ENCODE measurements at regions not wholly inside any gene's neighbourhood (a gene's known extent, or its start where the extent isn't known, plus 50 kb on each side); places are given as distances from the start of the nearest gene placed in this dataset.

- DNase-seq = peak; percentile 75 to 98 (median 94)
Measured at GRCh38 chr6:71420693-71421328, 132.2 kb downstream of the OGFRL1 start.

- DNase-seq = no peak
Measured at GRCh38 chr6:71421611-71422010, 133.0 kb downstream of the OGFRL1 start.

GRCh38 chr6:71430018-71430417 lies 141.4 kb downstream of the OGFRL1 start:
- DNase-seq = no peak

- DNase-seq = no peak
Measured at GRCh38 chr6:71433441-71433840, 144.8 kb downstream of the OGFRL1 start.

GRCh38 chr6:71444222-71444621 lies 155.6 kb downstream of the OGFRL1 start:
- no peak for DNase-seq

GRCh38 chr6:71446057-71446456 lies 157.4 kb downstream of the OGFRL1 start:
- peak in 4 of 56 donors; percentile 0 to 1 (median 1) for DNase-seq

GRCh38 chr6:71446470-71446869 lies 157.9 kb downstream of the OGFRL1 start:
- DNase-seq = no peak

- DNase-seq = no peak
Measured at GRCh38 chr6:71452697-71453370, 164.2 kb downstream of the OGFRL1 start.

- DNase-seq = no peak
Measured at GRCh38 chr6:71453371-71453706, 164.7 kb downstream of the OGFRL1 start.

GRCh38 chr6:71454056-71454455 lies 165.4 kb downstream of the OGFRL1 start:
- no peak for DNase-seq

- no peak for DNase-seq
Measured at GRCh38 chr6:71457929-71458328, 169.3 kb downstream of the OGFRL1 start.

GRCh38 chr6:71459162-71459561 lies 170.6 kb downstream of the OGFRL1 start:
- no peak for DNase-seq

- DNase-seq = no peak
Measured at GRCh38 chr6:71460933-71461332, 172.3 kb downstream of the OGFRL1 start.

GRCh38 chr6:71463061-71463460 lies 174.4 kb downstream of the OGFRL1 start:
- no peak for DNase-seq

- DNase-seq = no peak
Measured at GRCh38 chr6:71465096-71465495, 176.5 kb downstream of the OGFRL1 start.

GRCh38 chr6:71466362-71466761 lies 177.8 kb downstream of the OGFRL1 start:
- no peak for DNase-seq

GRCh38 chr6:71468038-71468437 lies 179.4 kb downstream of the OGFRL1 start:
- DNase-seq = no peak

GRCh38 chr6:71468841-71469700 lies 180.5 kb downstream of the OGFRL1 start:
- DNase-seq = peak in 1 of 56 donors; percentile 17

GRCh38 chr6:71471718-71472117 lies 183.1 kb downstream of the OGFRL1 start:
- no peak for DNase-seq

GRCh38 chr6:71473926-71474325 lies 185.3 kb downstream of the OGFRL1 start:
- DNase-seq = no peak

GRCh38 chr6:71474942-71475341 lies 186.3 kb downstream of the OGFRL1 start:
- DNase-seq = no peak

GRCh38 chr6:71476371-71476770 lies 187.8 kb downstream of the OGFRL1 start:
- no peak for DNase-seq

Data from nucleus accumbens (tissue), 56 donors.